SJSA1 (cell line): ENCODE measurements at regions not wholly inside any gene's neighbourhood (a gene's known extent, or its start where the extent isn't known, plus 50 kb on each side); places are given as distances from the start of the nearest gene placed in this dataset.

Experiments used
- DNase-seq, 2 experiments: peaks; one replicate each; pipeline ENCODE4 v3.0.0-alpha.2; 2015 to 2020; ENCODE audit warnings: low spot score in 2 of 2, low read depth in 1 of 2
- H3K27ac ChIP-seq: fragments of 250-450 bp; sonication (Bioruptor Pico); 2 replicates; pipeline ENCODE4 v1.5.1; 2020; ENCODE audit warnings: mild to moderate bottlenecking, moderate library complexity
- H3K27me3 ChIP-seq: fragments of 250-450 bp; sonication (Bioruptor Pico); replicated peaks from 2 replicates; pipeline ENCODE4 v1.5.1; 2020; ENCODE audit warnings: mild to moderate bottlenecking, moderate library complexity
- H3K36me3 ChIP-seq: fragments of 250-450 bp; sonication (Bioruptor Pico); 2 replicates; pipeline ENCODE4 v1.5.1; 2020; ENCODE audit warnings: mild to moderate bottlenecking
- H3K4me1 ChIP-seq: fragments of 250-450 bp; sonication (Bioruptor Pico); replicated peaks from 2 replicates; pipeline ENCODE4 v1.6.1; 2021; ENCODE audit warnings: mild to moderate bottlenecking
- H3K4me3 ChIP-seq: fragments of 250-450 bp; sonication (Bioruptor Pico); 2 replicates; pipeline ENCODE4 v1.5.1; 2020; ENCODE audit warnings: mild to moderate bottlenecking
- H3K9me3 ChIP-seq: fragments of 250-450 bp; sonication (Bioruptor Pico); replicated peaks from 2 replicates; pipeline ENCODE4 v1.5.1; 2020; ENCODE audit warnings: mild to moderate bottlenecking

- no peaks in the 10 kb centered on the region for H3K36me3 ChIP-seq
- no peaks in the 10 kb centered on the region for H3K9me3 ChIP-seq
- no peak for DNase-seq
- H3K4me3 ChIP-seq = no peak overlapping the region
- no peaks in the 10 kb centered on the region for H3K4me1 ChIP-seq
- no peak overlapping the region for H3K27ac ChIP-seq
- H3K27me3 ChIP-seq = no peaks in the 10 kb centered on the region
These were observed 332.8 kb downstream of the MAF start for GRCh38 chr16:79267781-79268180.

DNA sequence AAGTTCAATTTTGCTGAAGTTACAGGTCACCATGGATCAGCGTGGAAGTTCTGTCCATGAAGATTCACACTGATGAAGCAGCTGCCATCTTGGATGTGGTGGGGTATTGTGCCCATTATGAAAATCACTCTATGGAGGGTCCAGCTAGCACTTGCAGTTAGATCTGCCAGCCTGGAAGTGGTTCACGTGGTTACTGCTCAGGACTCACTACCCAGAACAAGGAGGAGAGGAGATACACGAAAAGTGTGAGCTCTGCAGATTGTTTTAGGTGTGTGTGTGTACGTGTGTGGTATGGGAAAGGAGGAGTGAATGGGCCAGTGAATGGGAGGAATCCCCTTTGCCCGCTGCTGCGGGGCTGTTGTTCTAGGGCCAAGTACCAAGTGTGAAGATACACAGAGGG lies 333.4 kb downstream of the MAF start:
- Histone ChIP-seq H3K27me3 (no peaks in the 10 kb centered on the region), H3K4me1 (no peaks in the 10 kb centered on the region), H3K4me3 (no peak overlapping the region), H3K27ac (no peak overlapping the region), H3K36me3 (no peaks in the 10 kb centered on the region), H3K9me3 (no peaks in the 10 kb centered on the region)
- DNase-seq = no peak

- H3K4me3 ChIP-seq = no peak overlapping the region
- no peak for DNase-seq
- H3K27me3 ChIP-seq = no peaks in the 10 kb centered on the region
- no peak overlapping the region for H3K27ac ChIP-seq
- H3K4me1 ChIP-seq = no peaks in the 10 kb centered on the region
- H3K36me3 ChIP-seq = no peaks in the 10 kb centered on the region
- H3K9me3 ChIP-seq = no peaks in the 10 kb centered on the region
These were observed 334.8 kb downstream of the MAF start for GRCh38 chr16:79265701-79266100.

DNA sequence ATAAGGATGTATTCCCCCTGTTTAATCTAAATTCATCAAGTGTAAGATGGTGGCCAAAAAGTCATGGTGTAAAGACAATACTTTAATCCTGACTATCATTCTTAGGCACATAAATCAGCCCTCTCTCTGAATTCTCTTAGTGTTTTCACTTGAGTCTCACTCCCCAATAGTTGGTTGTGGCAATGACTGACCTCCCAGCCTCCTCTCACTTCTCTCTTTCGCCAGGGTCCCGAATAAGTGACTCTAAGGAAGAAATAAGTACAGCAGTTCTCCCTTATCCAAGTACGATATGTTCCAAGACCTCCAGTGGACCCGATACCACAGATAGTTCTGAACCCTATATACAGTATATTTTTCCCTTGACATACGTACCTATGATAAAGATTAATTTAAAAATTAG lies 335.3 kb downstream of the MAF start:
- no peaks in the 10 kb centered on the region for H3K9me3 ChIP-seq

GRCh38 chr16:79264237-79265109 lies 336.1 kb downstream of the MAF start:
- Histone ChIP-seq H3K4me3 (no peak overlapping the region), H3K27ac (no peak overlapping the region), H3K27me3 (no peaks in the 10 kb centered on the region), H3K4me1 (no peaks in the 10 kb centered on the region), H3K9me3 (no peaks in the 10 kb centered on the region), H3K36me3 (no peaks in the 10 kb centered on the region)
- no peak for DNase-seq

More for the DNA sequence above, 335.3 kb downstream of the MAF start:
- Histone ChIP-seq H3K27me3 (no peaks in the 10 kb centered on the region), H3K36me3 (no peaks in the 10 kb centered on the region), H3K4me3 (no peak overlapping the region), H3K27ac (no peak overlapping the region), H3K4me1 (no peaks in the 10 kb centered on the region)
- DNase-seq = no peak

DNA sequence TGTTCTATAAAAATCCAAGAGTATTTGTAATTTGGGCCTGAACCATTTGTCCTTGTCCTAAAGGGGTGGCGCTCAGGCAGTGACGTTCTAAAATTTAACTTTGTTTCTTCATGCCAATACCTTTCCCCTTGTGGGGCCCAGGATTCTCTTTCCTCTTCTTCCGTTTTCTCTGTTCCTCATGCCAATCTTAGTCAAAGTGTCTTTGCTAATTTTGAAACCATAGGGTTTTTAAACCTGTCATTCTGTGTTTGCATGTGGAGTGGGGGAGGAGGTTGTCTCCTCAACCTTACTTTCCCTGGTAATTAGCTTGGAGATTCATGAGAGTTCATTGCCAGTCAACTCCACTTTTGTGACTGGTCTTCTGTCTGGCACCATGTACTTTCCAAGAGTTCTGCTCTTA lies 337.1 kb downstream of the MAF start:
- no peaks in the 10 kb centered on the region for H3K9me3 ChIP-seq

More for the DNA sequence above, 337.1 kb downstream of the MAF start:
- no peak overlapping the region for H3K4me3 ChIP-seq
- no peak overlapping the region for H3K27ac ChIP-seq
- no peaks in the 10 kb centered on the region for H3K27me3 ChIP-seq
- H3K36me3 ChIP-seq = no peaks in the 10 kb centered on the region
- no peak for DNase-seq
- no peaks in the 10 kb centered on the region for H3K4me1 ChIP-seq
